ACC112 (cell line): ENCODE measurements at regions not wholly inside any gene's neighbourhood (a gene's known extent, or its start where the extent isn't known, plus 50 kb on each side); places are given as distances from the start of the nearest gene placed in this dataset.
"Not testable (repeated sequence)": the region's sequence is repeated elsewhere in the genome, so short reads cannot be mapped to it uniquely, and the experiment has no call there.

Source experiments
- H2AFZ ChIP-seq: fragments of 200-600 bp; sonication (generic); one replicate; pipeline ENCODE4 v1.6.0; 2017; ENCODE audit warnings: antibody characterized with exemption, low read length; ENCODE audit not compliant: unreplicated experiment
- H3K27ac ChIP-seq: fragments of 200-600 bp; sonication (generic); 2 replicates; pipeline ENCODE4 v1.5.1; 2014; ENCODE audit warnings: low read depth, mild to moderate bottlenecking, antibody characterized with exemption, low read length, moderate library complexity
- H3K27me3 ChIP-seq: fragments of 200-600 bp; sonication (generic); 2 replicates; pipeline ENCODE4 v1.6.1; 2014; ENCODE audit warnings: mild to moderate bottlenecking, antibody characterized with exemption, low read length, moderate library complexity, mixed read lengths; ENCODE audit not compliant: insufficient read depth
- H3K36me3 ChIP-seq: fragments of 200-600 bp; sonication (generic); 2 replicates; pipeline ENCODE4 v1.6.1; 2016; ENCODE audit warnings: mild to moderate bottlenecking, antibody characterized with exemption, low read length, moderate library complexity, mixed read lengths; ENCODE audit not compliant: insufficient read depth
- H3K4me1 ChIP-seq: fragments of 200-600 bp; sonication (generic); one replicate; pipeline ENCODE4 v1.6.1; 2016; ENCODE audit warnings: low read length, mixed read lengths; ENCODE audit not compliant: insufficient read depth, unreplicated experiment, control insufficient read depth
- H3K4me3 ChIP-seq: fragments of 200-600 bp; sonication (generic); 2 replicates; pipeline ENCODE4 v1.5.1; 2014; ENCODE audit warnings: mild to moderate bottlenecking, low read depth, low read length
- H3K79me2 ChIP-seq: fragments of 200-600 bp; sonication (generic); one replicate; pipeline ENCODE4 v1.6.0; 2016; ENCODE audit warnings: low read length; ENCODE audit not compliant: control insufficient read depth, unreplicated experiment, insufficient read depth

DNA sequence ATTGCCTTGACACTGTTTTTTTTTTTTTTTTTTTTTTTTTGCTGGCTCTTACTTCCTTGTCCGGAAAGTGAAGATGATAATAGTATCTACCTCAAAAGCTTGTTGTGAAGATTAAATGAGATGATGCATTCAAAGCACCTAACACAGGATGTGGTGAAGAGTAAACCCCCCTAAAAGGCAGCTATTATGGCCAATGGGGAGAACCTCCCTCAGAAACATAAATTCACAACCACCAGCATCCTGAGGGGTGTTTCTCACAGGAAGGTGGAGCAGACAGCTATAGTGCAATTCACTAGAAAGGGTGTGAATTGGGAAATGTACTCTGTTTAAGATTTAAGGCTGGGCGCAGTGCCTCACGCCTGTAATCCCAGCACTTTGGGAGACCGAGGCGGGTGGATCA is 85.4 kb upstream of the CRY1 start:
- Histone ChIP-seq H3K79me2 (no peaks in the 10 kb centered on the region), H3K27me3 (peaks cover 12% of the 10 kb centered on the region), H3K4me3 (no peak overlapping the region), H3K27ac (no peak overlapping the region), H3K36me3 (no peaks in the 10 kb centered on the region), H2AFZ (no peak overlapping the region), H3K4me1 (no peaks in the 10 kb centered on the region)

GRCh38 chr12:107179871-107180270 is 86.5 kb upstream of the CRY1 start:
- Histone ChIP-seq H3K36me3 (no peaks in the 10 kb centered on the region), H2AFZ (no peak overlapping the region), H3K4me1 (no peaks in the 10 kb centered on the region)

DNA sequence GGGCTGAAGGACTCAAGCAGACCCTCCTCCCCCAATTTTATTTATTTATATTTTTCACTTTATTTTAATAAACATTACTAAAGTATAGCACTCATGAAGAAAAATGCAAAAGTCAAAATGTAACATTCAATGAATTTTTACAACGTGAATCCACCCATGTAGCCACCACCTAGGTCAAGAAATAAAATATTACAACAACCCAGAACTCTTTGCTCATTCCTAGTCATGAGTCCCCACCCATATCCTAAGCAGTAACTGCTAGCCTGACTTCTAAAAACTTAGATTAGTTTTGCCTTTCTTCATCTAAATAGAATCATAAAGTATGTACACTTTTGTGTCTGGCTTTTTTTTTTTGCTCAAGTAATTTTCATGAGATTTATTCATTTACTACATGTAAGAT is 86.9 kb upstream of the CRY1 start:
- H2AFZ ChIP-seq, result no peak overlapping the region
- no peak overlapping the region for H3K4me3 ChIP-seq
- peaks cover 10% of the 10 kb centered on the region for H3K27me3 ChIP-seq
- no peaks in the 10 kb centered on the region for H3K36me3 ChIP-seq
- H3K79me2 ChIP-seq, result no peaks in the 10 kb centered on the region
- H3K4me1 ChIP-seq, result no peaks in the 10 kb centered on the region
- no peak overlapping the region for H3K27ac ChIP-seq

More at GRCh38 chr12:107179871-107180270, 86.5 kb upstream of the CRY1 start:
- Histone ChIP-seq H3K27ac (no peak overlapping the region), H3K27me3 (peaks cover 13% of the 10 kb centered on the region), H3K79me2 (no peaks in the 10 kb centered on the region), H3K4me3 (no peak overlapping the region)

DNA sequence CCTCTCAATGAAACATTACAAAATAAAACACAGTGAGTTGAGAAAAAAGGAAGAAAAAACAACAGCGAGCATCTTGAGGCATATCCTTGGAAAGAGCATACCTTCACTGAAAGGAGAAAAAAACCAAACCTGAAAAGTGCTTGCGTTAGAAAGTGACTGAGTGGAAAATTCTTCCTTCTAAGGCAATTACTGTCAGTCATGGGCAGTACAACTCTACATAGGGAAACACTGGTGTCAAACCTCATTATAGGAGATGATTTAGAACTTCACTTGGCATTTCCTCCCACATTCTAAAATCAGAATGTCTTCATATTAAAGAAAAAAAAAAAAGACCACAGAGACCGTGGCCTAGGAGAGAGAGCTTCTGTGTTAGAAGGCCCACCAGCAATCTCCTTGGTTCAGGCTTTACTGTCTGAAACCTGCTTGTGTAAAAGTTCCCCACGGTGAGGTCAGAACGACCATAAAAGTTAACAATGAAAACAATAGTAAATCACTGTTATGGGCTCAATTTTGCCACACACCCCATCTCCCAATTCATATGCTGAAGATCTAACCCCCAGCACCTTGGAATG is 91.1 kb upstream of the CRY1 start:
- no peaks in the 10 kb centered on the region for H3K4me1 ChIP-seq
- no peak overlapping the region for H3K4me3 ChIP-seq
- H3K79me2 ChIP-seq, result no peaks in the 10 kb centered on the region
- no peak overlapping the region for H3K27ac ChIP-seq
- no peaks in the 10 kb centered on the region for H3K36me3 ChIP-seq
- H3K27me3 ChIP-seq, result peaks cover 4% of the 10 kb centered on the region; the same call in 1 of the 2 replicates
- no peak overlapping the region for H2AFZ ChIP-seq

DNA sequence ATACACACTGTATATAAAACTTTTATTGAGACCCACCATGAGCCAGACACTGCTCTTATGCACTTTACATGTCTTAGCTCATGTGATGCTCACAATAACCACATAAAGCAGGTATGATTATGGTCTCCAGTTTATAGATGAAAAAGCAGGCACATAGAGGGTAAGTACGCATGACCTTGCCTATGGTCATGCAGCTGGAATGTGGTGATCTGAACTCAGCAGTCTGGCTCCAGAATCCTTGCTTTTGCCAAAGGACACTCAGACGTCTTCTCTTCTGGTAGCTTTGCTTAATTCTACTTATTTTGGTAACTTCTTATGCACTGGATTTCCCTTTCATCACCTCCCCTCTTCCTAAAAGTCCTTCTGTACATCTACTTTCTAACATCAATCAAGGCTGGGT is 103.3 kb upstream of the CRY1 start:
- H2AFZ ChIP-seq, result no peak overlapping the region
- no peaks in the 10 kb centered on the region for H3K27me3 ChIP-seq
- H3K4me1 ChIP-seq, result no peaks in the 10 kb centered on the region
- H3K36me3 ChIP-seq, result no peaks in the 10 kb centered on the region
- H3K4me3 ChIP-seq, result no peak overlapping the region
- H3K27ac ChIP-seq, result no peak overlapping the region
- no peaks in the 10 kb centered on the region for H3K79me2 ChIP-seq

DNA sequence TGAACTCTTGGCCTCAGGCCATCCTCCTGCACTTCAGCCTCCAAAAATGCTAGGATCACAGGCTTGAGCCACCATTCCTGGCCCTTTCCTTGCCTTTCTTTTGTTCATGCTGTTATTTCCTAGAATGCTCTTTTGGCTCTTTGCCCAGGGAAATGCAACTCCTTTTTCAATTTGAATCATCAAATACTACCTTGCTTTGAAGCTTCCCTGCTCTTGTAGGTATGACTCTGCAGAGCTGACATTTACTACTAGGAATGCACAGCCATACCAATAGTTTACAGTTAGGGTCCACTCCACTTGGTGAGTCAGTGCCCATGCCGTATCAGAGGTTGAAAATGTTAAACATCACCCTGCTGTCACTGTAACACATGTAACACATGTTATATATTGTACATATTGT is 107.0 kb upstream of the CRY1 start:
- Histone ChIP-seq H3K79me2 (no peaks in the 10 kb centered on the region), H3K4me1 (no peaks in the 10 kb centered on the region), H2AFZ (no peak overlapping the region), H3K4me3 (no peak overlapping the region), H3K27me3 (no peaks in the 10 kb centered on the region), H3K36me3 (no peaks in the 10 kb centered on the region), H3K27ac (no peak overlapping the region)

DNA sequence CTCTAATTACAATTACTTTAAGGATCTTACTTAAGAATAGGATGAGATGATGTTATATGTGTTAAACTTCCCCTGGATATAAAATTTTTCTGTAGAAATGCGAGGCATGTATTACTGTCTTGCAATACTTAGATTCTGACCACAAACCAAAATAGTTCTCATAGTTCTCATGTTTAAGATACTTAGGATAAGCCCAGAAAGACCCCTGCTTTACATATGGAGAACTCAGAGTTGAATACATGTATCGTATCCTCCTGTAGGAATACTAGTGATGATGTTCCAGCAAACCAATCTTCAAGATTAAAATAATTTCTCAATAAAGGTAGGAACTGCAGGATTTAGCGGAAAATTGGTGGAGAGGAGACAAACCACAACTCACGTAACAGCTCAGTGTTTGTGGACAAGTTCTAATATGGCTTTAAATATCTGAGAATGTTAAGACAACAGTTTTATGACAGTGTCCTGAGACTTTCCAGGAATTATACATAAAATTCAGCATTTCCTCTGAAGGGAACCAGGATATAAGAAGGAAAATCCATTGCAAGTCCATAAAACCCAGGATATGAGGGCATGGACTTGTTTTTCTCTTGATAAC is 114.7 kb upstream of the CRY1 start:
- no peak overlapping the region for H3K4me3 ChIP-seq
- H3K4me1 ChIP-seq, result no peaks in the 10 kb centered on the region
- H3K79me2 ChIP-seq, result no peaks in the 10 kb centered on the region
- H2AFZ ChIP-seq, result no peak overlapping the region
- no peaks in the 10 kb centered on the region for H3K27me3 ChIP-seq
- no peaks in the 10 kb centered on the region for H3K36me3 ChIP-seq
- H3K27ac ChIP-seq, result no peak overlapping the region

- not testable (repeated sequence) for H3K4me1 ChIP-seq, H3K27ac ChIP-seq, H3K36me3 ChIP-seq, H2AFZ ChIP-seq, H3K27me3 ChIP-seq, H3K79me2 ChIP-seq, H3K4me3 ChIP-seq
Measured at GRCh38 chr12:107209700-107210099, 116.4 kb upstream of the CRY1 start.

- H3K4me3 ChIP-seq, H3K27me3 ChIP-seq, H3K79me2 ChIP-seq, H2AFZ ChIP-seq, H3K27ac ChIP-seq, H3K4me1 ChIP-seq, H3K36me3 ChIP-seq: not testable (repeated sequence)
Measured at GRCh38 chr12:107214373-107214773, 121.0 kb upstream of the CRY1 start.

DNA sequence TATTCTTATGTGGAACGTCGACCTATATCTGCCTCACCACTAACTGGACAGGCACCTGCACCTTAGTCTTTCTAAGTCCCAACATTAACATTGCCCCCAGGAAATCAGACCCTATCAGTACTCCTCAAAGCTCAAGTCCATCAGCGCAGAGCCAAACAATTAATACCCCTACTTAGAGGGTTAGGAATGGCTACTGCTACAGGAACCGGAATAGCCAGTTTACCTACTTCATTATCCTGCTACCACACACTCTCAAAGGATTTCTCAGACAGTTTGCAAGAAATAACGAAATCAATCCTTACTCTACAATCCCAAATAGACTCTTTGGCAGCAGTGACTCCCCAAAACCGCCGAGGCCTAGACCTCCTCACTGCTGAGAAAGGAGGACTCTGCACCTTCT is 123.1 kb upstream of the CRY1 start:
- H3K4me1 ChIP-seq, H2AFZ ChIP-seq, H3K27ac ChIP-seq, H3K79me2 ChIP-seq, H3K4me3 ChIP-seq, H3K36me3 ChIP-seq: not testable (repeated sequence)
- peaks cover 13% of the 10 kb centered on the region; the same call in 1 of the 2 replicates for H3K27me3 ChIP-seq

GRCh38 chr12:107219301-107219700 is 126.0 kb upstream of the CRY1 start:
- Histone ChIP-seq H3K4me1 (no peaks in the 10 kb centered on the region), H2AFZ (no peak overlapping the region), H3K27me3 (peaks cover 22% of the 10 kb centered on the region), H3K36me3 (no peaks in the 10 kb centered on the region), H3K4me3 (no peak overlapping the region), H3K79me2 (no peaks in the 10 kb centered on the region), H3K27ac (no peak overlapping the region)
